ENCODE measurements at regions not wholly inside any gene's neighbourhood (a gene's known extent, or its start where the extent isn't known, plus 50 kb on each side); places are given as distances from the start of the nearest gene placed in this dataset.

DNA sequence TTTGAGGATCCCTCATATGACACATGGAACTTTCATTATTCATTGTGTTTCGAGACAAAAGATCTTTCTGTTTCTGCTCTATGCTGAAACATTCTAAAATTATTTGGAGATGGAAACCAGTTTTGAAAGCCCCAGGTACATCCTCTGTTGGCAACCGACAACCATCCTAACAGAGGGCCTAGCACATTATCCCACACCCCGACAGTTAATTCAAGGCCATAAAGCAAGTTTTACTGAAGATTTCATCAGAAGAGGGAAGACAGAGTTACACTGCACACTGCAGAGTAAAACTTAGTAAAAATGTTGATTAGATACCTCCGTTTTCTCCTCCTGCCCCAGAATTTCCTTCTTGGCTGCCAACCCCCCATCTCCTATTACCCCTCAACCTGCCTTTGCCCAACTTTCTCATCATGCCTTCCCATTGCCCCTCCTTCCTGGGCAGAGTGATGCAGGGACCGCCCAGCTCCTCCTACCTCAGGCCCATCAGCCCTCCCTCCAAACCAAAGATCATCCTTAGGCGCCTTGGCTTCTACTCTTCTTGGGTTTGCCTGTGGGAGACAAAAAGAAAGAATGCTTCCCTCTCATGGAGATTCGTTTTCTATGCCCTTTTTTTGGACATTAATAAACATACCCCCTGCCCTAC is 52.9 kb upstream of the CITED4 start:
- DNase-seq: no peak

DNA sequence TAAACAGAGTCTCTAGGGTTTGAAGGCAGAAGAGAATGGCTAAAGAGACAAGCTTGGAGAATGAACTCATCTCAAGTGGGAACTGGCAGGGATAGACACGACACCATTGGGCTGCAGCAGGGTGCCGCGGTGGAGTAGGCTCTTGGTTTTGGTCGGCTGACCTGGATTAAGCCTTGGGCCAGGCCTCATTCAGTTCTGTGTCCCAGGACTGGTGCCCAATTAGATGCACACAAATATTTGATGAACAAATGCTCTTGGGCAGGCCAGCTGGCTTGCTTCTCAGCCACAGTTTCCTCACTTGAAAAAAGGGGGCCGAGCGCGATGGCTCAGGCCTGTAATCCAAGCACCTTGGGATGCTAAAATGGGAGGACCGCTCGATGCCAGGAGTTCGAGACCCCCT is 53.4 kb upstream of the CITED4 start:
- no peak for DNase-seq

DNA sequence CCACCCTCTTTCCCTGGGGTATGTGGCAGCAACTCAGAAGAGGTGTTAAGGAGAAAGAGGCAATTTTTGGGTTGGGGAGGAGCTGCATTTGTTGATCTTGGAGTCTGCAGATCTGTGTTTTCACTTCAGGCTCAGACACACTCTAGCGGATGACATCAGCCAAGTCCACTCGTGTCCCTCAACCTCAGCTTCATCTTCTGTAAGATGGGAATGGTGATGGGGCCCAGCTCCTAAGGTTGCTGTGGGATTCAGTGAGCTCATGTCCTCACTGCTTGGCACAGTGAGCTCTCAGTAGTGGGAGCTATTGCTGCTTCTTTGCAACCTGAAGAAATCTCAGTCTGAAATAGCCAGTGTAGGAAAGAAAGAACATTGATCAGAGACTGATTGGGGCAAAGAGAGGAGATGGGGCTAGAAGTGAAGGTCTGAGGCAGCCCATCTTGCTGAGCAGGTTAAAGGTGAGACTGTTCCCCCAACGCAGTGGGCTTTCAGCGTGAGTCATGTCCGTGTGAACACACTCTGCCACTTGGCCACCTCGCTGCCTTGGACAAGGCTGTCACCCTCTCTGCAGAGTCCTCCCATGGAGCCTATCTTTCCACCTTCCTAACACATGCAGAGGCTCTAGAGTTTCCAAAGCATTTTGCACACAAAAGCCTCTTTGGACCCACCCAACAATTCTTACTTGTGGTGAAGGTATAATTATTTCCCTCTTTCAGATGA is 56.0 kb upstream of the CITED4 start:
- no peak for DNase-seq

DNA sequence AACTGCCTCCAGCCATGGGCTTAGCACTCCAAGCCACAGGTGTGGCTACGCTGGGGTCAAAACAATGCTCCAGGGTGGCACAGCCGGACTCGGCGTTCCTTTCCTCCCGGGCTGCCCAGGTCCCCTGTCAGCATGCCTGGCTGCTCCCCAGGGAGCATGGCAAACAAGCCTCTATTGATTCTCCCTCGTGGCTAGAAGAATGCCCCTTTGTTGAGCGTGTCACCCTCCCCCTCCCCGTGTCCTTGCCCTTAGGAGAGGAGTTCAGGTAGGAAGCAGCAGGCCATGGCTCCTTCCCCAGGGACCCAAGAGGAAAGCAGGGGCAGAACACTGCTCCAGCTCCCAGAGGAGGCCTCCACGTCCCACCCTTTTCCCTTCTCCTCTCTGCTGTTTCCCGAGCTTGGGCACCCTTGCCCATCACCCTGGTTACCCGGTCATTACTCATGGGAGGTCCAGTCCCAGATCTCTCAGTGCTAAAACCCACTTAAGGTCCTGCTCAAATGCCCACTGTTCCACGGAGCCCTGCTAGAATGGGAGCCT is 57.4 kb upstream of the CITED4 start:
- peak; percentile 72 for DNase-seq

DNA sequence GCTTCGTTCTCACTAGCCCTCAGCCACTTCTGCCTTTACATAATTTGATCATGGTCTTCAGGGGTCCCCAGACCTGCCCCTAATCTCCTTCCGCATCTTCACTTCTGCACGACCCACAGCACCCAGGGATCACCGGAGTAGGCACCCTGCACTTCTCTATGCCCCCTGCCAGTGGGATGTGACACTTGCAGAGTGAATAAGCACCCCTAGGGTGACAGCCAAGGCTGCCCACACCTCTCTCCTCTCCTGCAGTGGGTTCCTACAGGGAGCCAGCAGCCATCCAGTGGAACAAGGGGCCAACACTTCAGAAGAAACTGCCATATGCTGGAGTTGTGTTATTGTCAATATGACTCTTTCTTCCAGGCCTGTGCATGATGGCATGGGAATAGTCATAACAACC is 58.0 kb upstream of the CTPS1 start:
- DNase-seq: no peak

DNA sequence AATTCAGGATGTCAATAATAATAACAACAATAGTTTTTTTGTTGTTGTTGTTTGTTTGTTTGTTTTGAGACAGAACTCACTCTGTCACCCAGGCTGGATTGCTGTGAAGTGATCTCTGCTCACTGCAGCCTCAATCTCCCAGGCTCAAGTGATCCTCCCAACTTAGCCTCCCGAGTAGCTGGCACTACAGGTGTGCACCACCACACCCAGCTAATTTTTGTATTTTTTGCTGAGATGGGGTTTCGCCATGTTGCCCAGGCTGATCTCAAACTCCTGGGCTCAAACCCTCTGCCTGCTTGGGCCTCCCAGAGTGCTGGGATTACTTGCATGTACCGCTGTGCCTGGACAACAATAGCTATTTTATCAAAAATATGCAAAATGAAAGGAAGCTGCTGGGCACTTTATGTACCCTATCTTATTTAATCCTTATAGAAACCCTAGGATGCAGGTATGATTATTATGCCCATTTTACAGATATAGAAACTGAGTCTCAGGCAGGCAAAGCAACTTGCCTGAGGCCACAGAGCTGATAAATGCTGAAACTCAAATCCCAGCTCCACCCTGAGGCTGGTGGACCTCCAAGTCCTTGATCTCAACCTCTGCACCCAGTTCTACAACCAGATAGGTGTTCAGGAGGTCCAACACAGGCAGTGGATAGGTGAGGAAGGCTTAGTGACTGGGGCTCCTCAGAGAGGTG is 57.4 kb upstream of the CTPS1 start:
- no peak for DNase-seq

DNA sequence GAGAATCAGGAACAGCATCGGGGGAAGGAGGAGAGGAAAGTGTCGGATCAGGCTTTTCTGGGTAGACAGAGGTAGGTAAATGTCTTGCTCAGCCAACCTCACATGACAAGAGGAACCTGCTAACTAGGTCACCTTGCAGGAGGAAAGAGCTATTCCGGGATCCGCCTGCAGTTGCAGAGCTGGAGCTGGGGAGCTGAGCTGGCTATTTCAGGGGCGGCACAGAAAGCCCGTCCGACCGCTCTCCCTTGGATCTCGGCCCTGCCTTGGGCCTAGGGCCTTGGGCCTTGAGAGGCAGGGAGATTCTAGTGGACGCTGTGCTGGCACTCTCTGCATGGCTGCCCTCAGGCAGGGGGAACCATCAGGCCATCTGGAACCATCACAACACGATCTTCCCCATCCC is 56.5 kb upstream of the CTPS1 start:
- no peak for DNase-seq

DNA sequence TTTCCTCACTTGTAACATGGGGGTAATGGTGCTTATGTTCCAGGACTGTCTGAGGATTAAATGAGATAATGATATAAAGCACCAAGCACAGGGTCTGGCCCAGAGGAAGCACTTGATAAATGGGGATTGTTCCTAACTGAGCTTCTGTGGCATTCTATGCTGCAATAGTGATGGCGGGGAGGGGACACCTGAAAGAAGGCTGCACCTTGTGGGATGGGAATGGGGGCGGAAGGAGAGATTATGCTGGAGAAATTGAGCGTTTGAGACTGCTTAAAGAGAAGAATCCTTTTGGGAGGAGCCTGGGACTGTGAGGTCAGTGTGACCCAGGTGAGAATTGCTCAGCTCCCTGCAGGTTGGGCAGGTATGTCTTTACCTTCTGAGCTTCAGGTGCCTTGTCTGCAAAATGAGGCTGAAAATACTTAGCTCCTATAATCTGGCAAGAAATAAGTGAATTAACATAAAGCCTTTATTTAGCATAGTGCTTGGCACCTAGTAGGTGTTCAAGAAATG is 55.9 kb upstream of the CTPS1 start:
- no peak for DNase-seq

DNA sequence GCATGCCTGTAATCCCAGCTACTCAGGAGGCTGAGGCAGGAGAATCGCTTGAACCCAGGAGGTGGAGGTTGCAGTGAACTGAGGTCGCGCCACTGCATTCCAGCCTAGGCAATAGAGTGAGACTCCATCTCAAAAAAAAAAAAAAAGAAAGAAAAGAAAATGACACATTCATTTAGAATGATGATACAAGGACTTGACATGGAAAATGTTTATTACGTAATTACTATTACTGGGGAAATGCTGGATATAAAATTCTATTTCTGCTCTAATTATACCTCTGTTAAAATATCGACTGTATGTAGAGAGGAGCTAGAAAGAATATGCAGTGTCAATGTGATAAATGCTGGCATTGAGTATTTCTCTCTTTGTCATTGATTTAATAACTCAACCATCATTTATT is 54.7 kb upstream of the CTPS1 start:
- DNase-seq: no peak

DNA sequence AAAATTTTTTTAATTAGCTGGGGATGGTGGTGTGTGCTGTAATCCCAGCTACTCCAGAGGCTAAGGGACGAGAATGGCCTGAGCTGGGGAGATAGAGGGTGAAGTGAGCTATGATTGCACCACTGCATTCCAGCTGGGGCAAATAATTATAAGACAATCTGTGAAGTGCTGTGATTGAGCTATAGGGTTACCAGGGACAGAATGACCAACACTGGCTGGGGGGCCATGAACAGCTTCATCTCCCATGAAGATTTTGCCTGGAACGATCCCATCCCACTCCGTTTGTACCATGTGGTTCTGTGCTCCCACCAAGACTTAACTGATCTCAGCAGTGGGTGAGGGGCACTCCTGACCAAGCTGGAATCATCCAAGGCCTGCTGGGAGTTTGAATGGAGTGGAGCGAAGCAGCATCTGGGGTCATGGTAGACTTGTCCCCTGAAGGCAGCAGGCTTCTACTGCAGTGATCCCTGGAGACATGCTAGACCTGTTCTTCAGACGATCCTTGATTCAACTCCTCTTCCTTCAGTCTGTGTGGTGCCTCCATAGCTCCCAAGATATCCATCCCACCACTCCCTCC is 53.6 kb upstream of the CTPS1 start:
- DNase-seq: no peak

DNA sequence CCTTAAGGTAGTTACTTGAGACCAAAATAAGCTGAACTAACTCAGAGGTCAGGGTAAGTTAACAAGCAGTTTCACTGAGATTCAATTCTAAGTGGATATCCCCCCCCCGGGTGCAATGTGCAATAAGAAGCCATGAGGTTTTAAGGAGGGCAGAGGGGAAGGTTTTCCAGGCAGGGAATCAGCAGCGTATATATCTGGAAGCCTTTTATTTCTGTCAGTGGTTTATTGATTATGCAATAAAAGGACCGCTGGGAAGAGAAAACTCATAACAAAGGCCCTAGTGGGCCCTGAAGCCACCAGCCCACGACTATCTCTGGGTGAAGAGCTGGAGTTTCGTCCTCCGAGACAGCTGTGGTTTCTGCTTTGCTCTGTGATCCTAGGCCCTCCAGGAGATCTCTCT is 53.1 kb upstream of the CTPS1 start:
- no peak for DNase-seq

DNA sequence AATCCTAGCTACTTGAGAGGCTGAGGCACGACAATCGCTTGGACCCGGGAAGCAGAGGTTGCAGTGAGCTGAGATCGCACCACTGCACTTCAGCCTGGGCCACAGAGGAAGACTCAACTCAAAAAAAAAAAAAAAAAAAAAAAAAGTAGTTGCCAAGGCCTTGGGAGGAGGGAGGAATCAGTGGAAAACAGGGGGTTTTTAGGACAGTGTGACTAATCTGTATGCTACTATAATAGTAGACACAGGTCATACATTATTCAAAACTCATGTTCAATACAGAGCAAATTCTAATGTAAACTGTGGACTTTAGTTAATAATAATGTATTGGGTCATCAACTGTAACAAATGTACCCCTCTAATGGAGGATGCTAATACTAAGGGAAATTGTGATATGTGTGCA is 51.7 kb upstream of the CTPS1 start:
- DNase-seq: no peak

DNA sequence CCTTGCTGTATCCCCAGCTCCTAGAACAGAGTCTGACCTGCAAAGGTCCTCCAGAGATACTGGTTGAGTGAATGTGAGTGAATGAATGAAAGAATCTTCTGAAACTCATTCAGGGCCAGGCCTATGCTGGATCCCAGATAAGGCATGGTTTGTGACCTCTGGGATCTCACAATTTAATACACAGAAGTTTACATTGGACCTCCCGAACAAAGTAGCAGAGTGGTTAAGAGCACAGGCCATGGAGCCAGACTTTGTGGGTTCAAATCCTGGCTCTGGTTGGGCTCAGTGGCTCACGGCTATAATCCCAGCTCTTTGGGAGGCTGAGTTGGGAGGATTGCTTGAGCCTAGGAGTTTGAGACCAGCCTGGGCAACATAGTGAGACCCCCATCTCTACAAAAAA is 50.8 kb upstream of the CTPS1 start:
- no peak for DNase-seq

DNA sequence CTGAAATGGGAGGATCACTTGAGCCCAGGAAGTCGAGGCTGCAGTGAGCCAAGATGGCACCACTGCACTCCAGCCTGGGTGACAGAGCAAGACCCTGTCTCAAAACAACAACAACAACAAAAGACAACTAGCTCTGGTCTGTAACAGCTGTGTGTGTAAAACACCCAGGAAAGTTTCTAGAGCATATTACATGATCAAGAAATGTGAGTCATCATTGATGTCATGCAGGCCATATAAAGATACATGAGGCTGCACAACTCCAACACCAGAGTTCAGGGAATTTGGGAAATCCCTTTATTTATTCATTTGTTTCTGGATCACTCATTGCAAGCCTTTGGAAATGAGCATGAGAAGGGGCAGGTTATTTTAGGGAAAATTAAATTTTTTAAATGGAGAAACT is 50.3 kb upstream of the CTPS1 start:
- DNase-seq: no peak

Data from COR-L47 (cell line).